ENCODE measurements at regions not wholly inside any gene's neighbourhood (a gene's known extent, or its start where the extent isn't known, plus 50 kb on each side); places are given as distances from the start of the nearest gene placed in this dataset.

DNA sequence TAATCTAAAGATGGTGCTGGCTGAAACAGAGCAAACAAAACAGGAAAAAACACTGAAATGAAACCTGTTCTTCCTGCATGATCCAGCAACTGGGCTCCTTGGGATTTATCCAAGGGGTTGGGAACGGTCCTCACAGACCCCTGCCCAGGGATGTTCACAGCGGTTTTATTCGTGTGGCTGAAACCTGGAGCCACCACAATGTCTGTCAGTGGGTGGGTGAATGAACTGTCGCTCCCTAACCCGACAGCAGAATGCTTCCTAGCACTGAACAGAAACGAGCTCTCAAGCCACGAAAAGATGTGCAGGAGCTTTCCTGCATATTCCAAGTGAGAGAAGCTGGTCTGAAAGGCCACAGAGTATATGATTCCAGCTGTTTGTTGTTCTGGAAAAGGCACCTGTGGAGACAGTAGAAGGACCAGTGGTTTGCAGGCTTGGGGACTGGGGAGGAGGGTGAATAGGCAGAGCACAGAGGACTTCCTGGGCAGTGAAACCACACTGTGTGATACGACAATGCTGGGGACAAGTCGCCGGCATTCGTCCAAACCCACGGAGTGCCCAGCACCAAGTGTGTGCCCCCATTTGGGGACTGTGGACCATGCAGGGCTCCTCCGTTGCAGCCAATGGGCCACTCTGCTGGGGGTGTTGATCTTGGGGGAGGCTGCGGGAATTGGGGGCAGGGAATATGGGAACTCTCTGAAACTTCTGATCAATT is 73.9 kb downstream of the TEX29 start:
- H3K79me2 ChIP-seq: no peaks in the 10 kb centered on the region
- no peak overlapping the region for H3K27ac ChIP-seq
- H3K36me3 ChIP-seq (ENCODE audit: control insufficient read depth, insufficient read depth, low read length): no peaks in the 10 kb centered on the region
- no peaks in the 10 kb centered on the region for H3K4me1 ChIP-seq
- no peak overlapping the region for H3K4me2 ChIP-seq (ENCODE audit: low read length)
- H2AFZ ChIP-seq: no peak overlapping the region
- H3K4me3 ChIP-seq (ENCODE audit: low read depth, low read length): no peak overlapping the region
- H3K9me3 ChIP-seq (ENCODE audit: control insufficient read depth, low read length): no peaks in the 10 kb centered on the region
- H3K9ac ChIP-seq: no peak overlapping the region
- TF ChIP-seq, protein P1, sequence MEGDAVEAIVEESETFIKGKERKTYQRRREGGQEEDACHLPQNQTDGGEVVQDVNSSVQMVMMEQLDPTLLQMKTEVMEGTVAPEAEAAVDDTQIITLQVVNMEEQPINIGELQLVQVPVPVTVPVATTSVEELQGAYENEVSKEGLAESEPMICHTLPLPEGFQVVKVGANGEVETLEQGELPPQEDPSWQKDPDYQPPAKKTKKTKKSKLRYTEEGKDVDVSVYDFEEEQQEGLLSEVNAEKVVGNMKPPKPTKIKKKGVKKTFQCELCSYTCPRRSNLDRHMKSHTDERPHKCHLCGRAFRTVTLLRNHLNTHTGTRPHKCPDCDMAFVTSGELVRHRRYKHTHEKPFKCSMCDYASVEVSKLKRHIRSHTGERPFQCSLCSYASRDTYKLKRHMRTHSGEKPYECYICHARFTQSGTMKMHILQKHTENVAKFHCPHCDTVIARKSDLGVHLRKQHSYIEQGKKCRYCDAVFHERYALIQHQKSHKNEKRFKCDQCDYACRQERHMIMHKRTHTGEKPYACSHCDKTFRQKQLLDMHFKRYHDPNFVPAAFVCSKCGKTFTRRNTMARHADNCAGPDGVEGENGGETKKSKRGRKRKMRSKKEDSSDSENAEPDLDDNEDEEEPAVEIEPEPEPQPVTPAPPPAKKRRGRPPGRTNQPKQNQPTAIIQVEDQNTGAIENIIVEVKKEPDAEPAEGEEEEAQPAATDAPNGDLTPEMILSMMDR (IDR thresholded peaks at IDR 0.05): no peak
- H3K27me3 ChIP-seq (ENCODE audit: control insufficient read depth, insufficient read depth, low read length): no peaks in the 10 kb centered on the region

DNA sequence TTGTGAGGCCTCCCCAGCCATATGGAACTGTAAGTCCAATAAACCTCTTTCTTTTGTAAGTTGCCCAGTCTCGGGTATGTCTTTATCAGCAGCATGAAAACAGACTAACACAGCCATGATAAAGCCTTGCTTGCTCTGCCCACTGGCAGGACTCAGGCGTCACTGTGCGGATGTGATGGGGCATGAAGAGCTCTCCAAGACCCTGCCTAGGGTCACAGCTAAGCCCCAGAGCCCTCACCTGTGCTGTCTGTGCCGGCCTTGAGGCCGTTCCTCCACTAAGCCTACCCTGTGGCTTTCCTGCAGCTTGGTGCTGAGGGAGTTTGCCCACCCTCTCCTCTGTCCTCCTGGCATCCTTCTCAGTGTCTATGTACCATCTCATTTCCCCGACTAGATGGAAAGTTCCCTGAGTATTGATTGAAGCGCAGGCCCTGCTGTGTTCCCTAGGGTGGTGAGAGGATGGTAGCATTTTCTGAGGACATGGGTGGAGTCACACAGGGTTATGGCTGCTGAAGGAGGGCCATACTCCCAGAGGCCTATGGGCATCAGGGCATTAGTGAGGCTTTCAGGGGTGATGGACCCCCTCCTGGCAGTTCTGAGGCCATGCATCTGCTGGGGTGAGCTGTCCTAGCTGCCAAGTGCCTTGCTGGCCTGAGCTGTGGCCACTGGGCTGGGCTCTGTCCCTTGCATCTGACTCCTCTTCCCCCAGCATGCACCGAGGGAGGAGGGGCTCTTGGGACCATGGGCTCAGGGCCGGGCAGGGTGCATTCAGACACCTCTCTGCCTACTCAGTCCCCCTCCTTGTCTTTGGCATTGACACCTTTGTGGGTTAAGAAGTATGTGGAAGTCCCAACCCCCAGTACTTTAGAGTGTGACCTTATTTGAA is 75.3 kb downstream of the TEX29 start:
- Histone ChIP-seq H3K9ac (no peak overlapping the region), H3K4me3 (ENCODE audit: low read depth, low read length) (no peak overlapping the region), H3K79me2 (no peaks in the 10 kb centered on the region), H3K27ac (no peak overlapping the region), H3K9me3 (ENCODE audit: control insufficient read depth, low read length) (no peaks in the 10 kb centered on the region), H3K36me3 (ENCODE audit: control insufficient read depth, insufficient read depth, low read length) (no peaks in the 10 kb centered on the region), H3K4me1 (no peaks in the 10 kb centered on the region), H3K27me3 (ENCODE audit: control insufficient read depth, insufficient read depth, low read length) (no peaks in the 10 kb centered on the region), H2AFZ (no peak overlapping the region), H3K4me2 (ENCODE audit: low read length) (no peak overlapping the region)
- TF ChIP-seq, protein P1 (IDR thresholded peaks at IDR 0.05): no peak

DNA sequence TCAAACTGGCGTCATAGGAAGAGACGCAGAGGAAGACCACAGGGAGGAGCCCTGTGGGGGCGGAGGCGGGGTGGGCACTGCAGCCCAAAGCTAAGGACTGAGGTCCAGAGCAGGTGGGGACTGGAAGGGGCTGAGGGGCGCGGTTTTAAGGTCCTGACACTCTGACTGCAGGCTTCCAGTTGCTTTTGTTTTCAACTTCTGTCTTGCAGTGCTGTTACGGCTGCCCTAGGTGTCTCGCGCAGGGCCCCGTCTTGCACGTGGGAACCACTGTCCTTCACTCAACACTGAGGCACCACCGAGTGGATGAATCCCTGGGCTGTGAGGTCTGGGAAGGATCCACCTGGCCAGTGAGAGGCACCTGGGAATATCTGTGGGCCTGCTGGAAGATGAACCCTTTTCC is 76.0 kb downstream of the TEX29 start:
- H2AFZ ChIP-seq: no peak overlapping the region
- no peaks in the 10 kb centered on the region for H3K79me2 ChIP-seq
- no peak overlapping the region for H3K27ac ChIP-seq
- no peak overlapping the region for H3K4me2 ChIP-seq (ENCODE audit: low read length)
- no peaks in the 10 kb centered on the region for H3K9me3 ChIP-seq (ENCODE audit: control insufficient read depth, low read length)
- no peaks in the 10 kb centered on the region for H3K36me3 ChIP-seq (ENCODE audit: control insufficient read depth, insufficient read depth, low read length)
- TF ChIP-seq, protein P1 (IDR thresholded peaks at IDR 0.05): no peak
- H3K4me3 ChIP-seq (ENCODE audit: low read depth, low read length): no peak overlapping the region
- no peaks in the 10 kb centered on the region for H3K27me3 ChIP-seq (ENCODE audit: control insufficient read depth, insufficient read depth, low read length)
- no peaks in the 10 kb centered on the region for H3K4me1 ChIP-seq
- no peak overlapping the region for H3K9ac ChIP-seq

DNA sequence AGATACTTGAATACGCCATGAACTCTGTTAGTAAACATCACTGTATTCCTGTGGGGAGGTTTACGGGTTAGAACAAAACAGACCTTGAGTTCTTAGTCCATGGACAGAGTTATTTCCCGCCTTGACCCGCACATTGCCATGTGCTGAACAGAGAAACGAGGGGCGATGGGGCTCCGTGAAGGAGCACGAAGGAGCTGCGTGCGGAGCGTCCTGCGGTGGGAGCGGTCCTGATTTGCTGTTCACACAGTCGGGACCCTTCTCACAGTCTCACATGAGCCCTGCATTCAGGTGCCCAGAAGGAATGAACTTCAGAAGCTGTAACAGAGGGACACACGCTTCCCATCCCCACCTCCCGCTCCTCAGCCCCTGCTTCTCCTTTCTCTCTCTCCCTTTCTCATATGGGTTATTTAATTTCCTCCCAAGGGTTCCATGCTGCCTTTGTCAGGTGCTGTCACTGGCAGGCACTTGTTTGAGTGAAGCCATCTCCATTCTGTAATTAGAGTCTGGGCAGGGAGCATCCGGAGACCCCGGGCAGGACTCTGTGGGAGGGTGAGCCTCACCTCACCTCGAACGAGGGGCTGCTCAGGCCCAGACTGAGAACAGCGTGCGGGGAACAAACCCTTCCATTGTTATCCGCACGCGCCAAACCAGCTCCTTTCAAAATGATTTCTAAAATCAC is 76.9 kb downstream of the TEX29 start:
- Histone ChIP-seq H3K36me3 (ENCODE audit: control insufficient read depth, insufficient read depth, low read length) (no peaks in the 10 kb centered on the region), H3K79me2 (no peaks in the 10 kb centered on the region), H2AFZ (no peak overlapping the region), H3K27me3 (ENCODE audit: control insufficient read depth, insufficient read depth, low read length) (no peaks in the 10 kb centered on the region), H3K9me3 (ENCODE audit: control insufficient read depth, low read length) (no peaks in the 10 kb centered on the region), H3K4me1 (no peaks in the 10 kb centered on the region), H3K4me3 (ENCODE audit: low read depth, low read length) (no peak overlapping the region), H3K27ac (no peak overlapping the region), H3K4me2 (ENCODE audit: low read length) (no peak overlapping the region), H3K9ac (no peak overlapping the region)
- TF ChIP-seq, protein P1 (IDR thresholded peaks at IDR 0.05): no peak
